ENCODE measurements at regions not wholly inside any gene's neighbourhood (a gene's known extent, or its start where the extent isn't known, plus 50 kb on each side); places are given as distances from the start of the nearest gene placed in this dataset.
"Not testable (repeated sequence)": the region's sequence is repeated elsewhere in the genome, so short reads cannot be mapped to it uniquely, and the experiment has no call there.

DNA sequence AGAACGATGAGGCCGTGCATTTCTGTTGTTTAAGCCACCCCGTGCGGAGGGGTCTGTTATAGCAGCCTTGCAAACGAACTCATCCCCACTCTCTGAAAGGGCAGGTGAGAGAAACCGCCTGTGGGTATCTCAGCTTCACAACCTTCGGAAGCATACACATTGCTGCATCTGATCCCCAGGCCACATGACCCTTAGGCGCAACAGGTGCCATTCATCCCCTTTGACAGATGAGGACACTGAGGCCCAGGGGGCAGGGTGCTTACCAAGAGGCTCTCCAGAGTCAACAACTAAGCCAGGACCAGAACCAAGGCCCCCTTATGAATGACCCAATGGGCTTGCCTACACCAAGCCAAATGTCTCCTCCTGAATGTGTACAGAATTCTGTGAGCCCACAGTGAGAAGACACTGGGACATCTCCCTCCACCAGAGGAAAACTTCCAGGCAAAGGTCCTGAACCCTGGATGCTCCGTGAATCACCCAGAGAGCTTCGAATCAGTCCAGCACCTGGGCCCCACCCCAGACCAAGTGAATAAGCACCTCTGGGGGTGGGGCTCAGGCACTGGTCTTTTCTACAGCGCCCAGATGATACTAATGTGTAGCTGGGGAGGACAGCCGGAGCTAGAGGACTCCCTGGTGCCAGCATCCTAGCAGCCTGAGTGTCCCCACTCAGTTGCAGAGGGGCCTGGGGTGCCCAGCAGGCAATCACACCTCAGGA lies 83.2 kb downstream of the BUD13 start:
- Mint-ChIP-seq H3K36me3 (no peaks in the 10 kb centered on the region), H3K27ac (no peak overlapping the region), H3K27me3 (peaks cover 11 to 15% of the 10 kb centered on the region in 2 donors), H3K4me1 (ENCODE audit: low read depth in 2 of 2) (no peaks in the 10 kb centered on the region), H3K9me3 (no peaks in the 10 kb centered on the region), H3K4me3 (no peak overlapping the region)
- ATAC-seq (no peak), DNase-seq (ENCODE audit: low spot score) (no peak)

DNA sequence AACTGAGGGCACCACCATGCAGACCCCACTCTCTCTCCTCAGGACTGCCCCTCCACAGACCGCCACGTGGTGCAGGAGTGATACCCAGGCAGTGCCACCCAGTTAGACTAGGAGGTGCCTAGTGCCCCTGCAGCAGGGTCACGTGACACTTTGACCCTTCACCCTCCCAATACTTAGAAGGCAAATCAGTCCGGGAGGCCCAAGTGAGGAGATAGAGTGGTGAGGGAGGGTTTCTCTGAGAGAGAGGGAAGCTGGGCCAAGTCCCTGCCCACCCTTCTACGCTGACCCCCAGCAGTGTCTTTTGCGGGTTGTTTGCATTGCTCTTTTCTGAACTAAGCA lies 84.6 kb downstream of the BUD13 start:
- Mint-ChIP-seq H3K36me3 (no peaks in the 10 kb centered on the region), H3K27ac (no peak overlapping the region), H3K4me3 (no peak overlapping the region), H3K9me3 (no peaks in the 10 kb centered on the region), H3K4me1 (ENCODE audit: low read depth in 2 of 2) (no peaks in the 10 kb centered on the region), H3K27me3 (peaks cover 14 to 21% of the 10 kb centered on the region in 2 donors)
- no peak for DNase-seq (ENCODE audit: low spot score)
- ATAC-seq, result no peak

DNA sequence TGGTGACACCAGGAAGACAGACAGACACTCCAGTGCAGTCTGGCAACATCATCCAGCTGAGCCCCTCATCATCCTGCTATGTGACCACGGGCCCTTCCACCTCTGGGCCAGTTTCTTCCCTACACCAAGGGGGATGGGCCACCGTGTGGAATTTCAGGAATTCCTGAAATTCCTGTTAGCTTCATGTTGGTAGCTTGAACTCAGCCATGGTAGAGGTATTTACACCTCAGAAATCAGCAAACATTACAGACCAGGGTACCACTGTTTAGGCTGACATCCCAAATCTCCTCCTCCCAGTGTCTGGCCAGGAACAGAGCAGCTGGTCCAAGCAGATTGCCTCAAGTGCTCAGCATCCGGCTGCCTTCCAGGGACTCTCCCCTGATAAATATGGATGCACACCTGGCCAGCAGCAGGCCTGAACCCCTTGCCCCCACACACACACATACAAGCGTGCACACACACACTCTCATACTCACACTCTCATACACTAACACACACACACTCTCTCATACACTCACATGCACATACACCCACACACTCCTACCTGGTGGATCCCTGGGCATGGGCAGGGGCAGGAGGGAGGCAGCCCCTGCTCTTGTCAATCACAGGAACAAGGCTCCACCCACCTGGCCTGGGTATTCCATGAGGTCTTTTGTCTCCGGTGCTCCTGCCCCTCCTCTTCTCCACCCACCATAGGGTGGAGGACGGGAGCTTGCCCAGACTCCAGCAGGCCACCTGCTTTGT lies 85.2 kb downstream of the BUD13 start:
- Mint-ChIP-seq H3K4me3 (no peak overlapping the region), H3K27me3 (peaks cover 16 to 27% of the 10 kb centered on the region in 2 donors), H3K36me3 (no peaks in the 10 kb centered on the region), H3K4me1 (ENCODE audit: low read depth in 2 of 2) (no peaks in the 10 kb centered on the region), H3K27ac (no peak overlapping the region), H3K9me3 (no peaks in the 10 kb centered on the region)
- peak in 1 of 2 donors; percentile 36 for ATAC-seq
- no peak for DNase-seq (ENCODE audit: low spot score)

- H3K4me3 Mint-ChIP-seq, result no peak overlapping the region
- no peaks in the 10 kb centered on the region for H3K9me3 Mint-ChIP-seq
- H3K27me3 Mint-ChIP-seq, result peaks cover 17 to 27% of the 10 kb centered on the region in 2 donors
- DNase-seq (ENCODE audit: low spot score) (no peak), ATAC-seq (no peak)
- H3K36me3 Mint-ChIP-seq, result no peaks in the 10 kb centered on the region
- H3K27ac Mint-ChIP-seq, result no peak overlapping the region
- H3K4me1 Mint-ChIP-seq (ENCODE audit: low read depth in 2 of 2), result no peaks in the 10 kb centered on the region
These were observed 85.9 kb downstream of the BUD13 start for GRCh38 chr11:116686866-116687265.

DNA sequence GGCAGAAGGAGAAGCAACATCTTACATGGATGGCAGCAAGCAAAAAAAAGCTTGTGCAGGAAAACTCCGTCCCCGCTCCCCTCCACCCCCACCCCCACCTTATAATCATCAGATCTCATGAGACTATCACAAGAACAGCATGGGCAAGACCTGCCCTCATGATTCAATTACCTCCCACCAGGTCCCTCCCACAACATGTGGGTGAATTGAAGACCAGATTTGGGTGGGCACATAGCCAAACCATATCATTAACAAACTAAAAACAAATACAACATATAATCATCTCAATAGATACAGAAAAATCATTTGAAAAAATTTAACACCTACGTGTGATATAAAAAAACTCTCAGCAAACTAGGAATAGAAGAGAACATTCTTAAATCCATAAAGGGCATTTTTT lies 88.8 kb downstream of the BUD13 start:
- H3K36me3 Mint-ChIP-seq, result no peaks in the 10 kb centered on the region
- ATAC-seq (no peak), DNase-seq (ENCODE audit: low spot score) (no peak)
- H3K27me3 Mint-ChIP-seq, result peaks cover 20 to 48% of the 10 kb centered on the region in 2 donors
- no peaks in the 10 kb centered on the region for H3K4me1 Mint-ChIP-seq (ENCODE audit: low read depth in 2 of 2)
- no peak overlapping the region for H3K4me3 Mint-ChIP-seq
- H3K9me3 Mint-ChIP-seq, result no peaks in the 10 kb centered on the region
- no peak overlapping the region for H3K27ac Mint-ChIP-seq

- H3K4me1 Mint-ChIP-seq (ENCODE audit: low read depth in 2 of 2), result no peaks in the 10 kb centered on the region
- ATAC-seq (no peak), DNase-seq (ENCODE audit: low spot score) (no peak)
- no peak overlapping the region for H3K4me3 Mint-ChIP-seq
- H3K27me3 Mint-ChIP-seq, result peaks cover 16 to 33% of the 10 kb centered on the region in 2 donors
- peaks cover 2% of the 10 kb centered on the region for H3K9me3 Mint-ChIP-seq
- no peak overlapping the region for H3K27ac Mint-ChIP-seq
- no peaks in the 10 kb centered on the region for H3K36me3 Mint-ChIP-seq
These were observed 92.2 kb downstream of the BUD13 start for GRCh38 chr11:116680349-116681125.

DNA sequence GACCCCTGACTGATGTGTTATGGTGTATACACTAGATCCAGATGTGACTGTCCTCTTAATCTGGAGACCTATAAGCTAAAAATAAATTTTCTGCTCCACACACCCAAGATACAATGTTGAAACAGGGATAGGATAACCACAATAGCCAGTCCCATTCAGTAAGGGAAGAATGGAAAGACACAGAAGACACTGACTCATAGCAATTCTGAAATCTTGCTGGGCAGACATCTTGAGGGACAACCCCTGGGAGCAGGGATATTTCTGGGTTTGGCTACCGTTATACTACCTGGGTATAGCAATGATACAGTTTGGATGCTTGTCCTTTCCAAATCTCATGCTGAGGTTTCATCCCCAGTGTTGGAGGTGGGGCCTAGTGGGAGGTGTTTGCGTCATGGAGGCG lies 93.9 kb downstream of the BUD13 start:
- Mint-ChIP-seq H3K27ac (no peak overlapping the region), H3K4me1 (ENCODE audit: low read depth in 2 of 2) (no peaks in the 10 kb centered on the region), H3K36me3 (no peaks in the 10 kb centered on the region), H3K4me3 (no peak overlapping the region), H3K9me3 (peaks cover 8% of the 10 kb centered on the region), H3K27me3 (peaks cover 13 to 33% of the 10 kb centered on the region in 2 donors)
- DNase-seq (ENCODE audit: low spot score) (no peak), ATAC-seq (peak in 1 of 2 donors; percentile 24)

- H3K4me3 Mint-ChIP-seq; H3K9me3 Mint-ChIP-seq; H3K27ac Mint-ChIP-seq; DNase-seq (ENCODE audit: low spot score); ATAC-seq; H3K4me1 Mint-ChIP-seq (ENCODE audit: low read depth in 2 of 2): not testable (repeated sequence)
- peaks cover 30 to 60% of the 10 kb centered on the region in 2 donors for H3K27me3 Mint-ChIP-seq
- H3K36me3 Mint-ChIP-seq, result peaks cover 24% of the 10 kb centered on the region
These were observed 105.5 kb downstream of the BUD13 start for GRCh38 chr11:116667318-116667717.

GRCh38 chr11:116666673-116667249 lies 106.0 kb downstream of the BUD13 start:
- H3K27ac Mint-ChIP-seq; ATAC-seq; H3K4me1 Mint-ChIP-seq (ENCODE audit: low read depth in 2 of 2); H3K9me3 Mint-ChIP-seq; H3K4me3 Mint-ChIP-seq; DNase-seq (ENCODE audit: low spot score): not testable (repeated sequence)
- Mint-ChIP-seq H3K27me3 (peaks cover 30 to 62% of the 10 kb centered on the region in 2 donors), H3K36me3 (peaks cover 24% of the 10 kb centered on the region)

- ATAC-seq (no peak), DNase-seq (ENCODE audit: low spot score) (no peak)
- Mint-ChIP-seq H3K27me3 (peaks cover 38 to 62% of the 10 kb centered on the region in 2 donors), H3K27ac (no peak overlapping the region), H3K36me3 (peaks cover 24% of the 10 kb centered on the region), H3K4me3 (no peak overlapping the region), H3K4me1 (ENCODE audit: low read depth in 2 of 2) (no peaks in the 10 kb centered on the region), H3K9me3 (peaks cover 10% of the 10 kb centered on the region)
These were observed 107.3 kb downstream of the BUD13 start for GRCh38 chr11:116665523-116665922.

DNA sequence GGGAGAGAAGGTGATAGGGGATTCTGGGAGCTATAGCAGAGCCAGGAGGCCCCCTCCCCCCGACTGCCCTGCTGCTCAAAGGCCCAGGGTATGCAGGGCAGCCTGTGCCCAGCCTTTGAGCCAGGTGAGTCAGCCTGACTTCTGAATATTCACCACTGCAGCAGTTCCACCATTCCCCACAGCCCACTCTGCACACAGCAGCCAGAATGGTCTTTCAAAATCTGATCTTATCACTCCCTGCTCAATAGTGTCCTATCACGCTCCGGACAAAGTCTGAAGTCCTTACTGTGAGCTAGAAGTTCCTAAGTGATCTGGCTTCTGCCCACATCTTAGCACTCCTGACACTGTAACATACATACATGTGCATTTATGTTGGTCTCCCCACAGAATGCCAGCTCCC lies 111.7 kb downstream of the BUD13 start:
- H3K9me3 Mint-ChIP-seq, result peaks cover 10% of the 10 kb centered on the region
- H3K4me3 Mint-ChIP-seq, result no peak overlapping the region
- H3K27ac Mint-ChIP-seq, result no peak overlapping the region
- H3K4me1 Mint-ChIP-seq (ENCODE audit: low read depth in 2 of 2), result no peaks in the 10 kb centered on the region
- peaks cover 14% of the 10 kb centered on the region for H3K36me3 Mint-ChIP-seq
- DNase-seq (ENCODE audit: low spot score) (no peak), ATAC-seq (peak in 1 of 2 donors; percentile 15)
- H3K27me3 Mint-ChIP-seq, result peaks cover 40 to 54% of the 10 kb centered on the region in 2 donors

DNA sequence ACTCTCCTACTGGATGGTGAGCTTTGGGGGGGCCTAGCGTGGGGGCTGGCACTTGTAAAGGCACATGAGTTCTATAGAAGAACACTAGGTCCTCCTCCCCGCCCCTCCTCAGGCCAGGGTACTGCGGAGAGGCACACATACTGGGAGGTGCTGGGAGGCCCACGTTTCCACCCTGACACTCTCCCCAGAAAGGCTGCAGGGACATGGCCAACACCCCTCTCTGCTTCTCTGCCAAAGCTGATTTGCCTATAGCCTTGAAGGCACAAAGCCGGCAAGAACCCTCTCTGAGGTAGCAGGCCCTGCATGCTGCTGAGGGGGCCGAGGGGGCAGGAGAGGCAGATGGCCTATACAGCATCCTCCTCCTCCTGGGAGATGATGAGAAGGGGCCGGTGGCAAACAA lies 112.8 kb downstream of the BUD13 start:
- no peak for ATAC-seq
- Mint-ChIP-seq H3K36me3 (peaks cover 4% of the 10 kb centered on the region), H3K27me3 (peaks cover 37 to 47% of the 10 kb centered on the region in 2 donors), H3K9me3 (peaks cover 1% of the 10 kb centered on the region), H3K4me3 (no peak overlapping the region), H3K4me1 (ENCODE audit: low read depth in 2 of 2) (no peaks in the 10 kb centered on the region), H3K27ac (no peak overlapping the region)
- DNase-seq (ENCODE audit: low spot score), result no peak

GRCh38 chr11:116658876-116659535 lies 113.8 kb downstream of the BUD13 start:
- ATAC-seq (no peak), DNase-seq (ENCODE audit: low spot score) (no peak)
- H3K9me3 Mint-ChIP-seq, result no peaks in the 10 kb centered on the region
- peaks cover 37 to 46% of the 10 kb centered on the region in 2 donors for H3K27me3 Mint-ChIP-seq
- no peak overlapping the region for H3K27ac Mint-ChIP-seq
- no peak overlapping the region for H3K4me3 Mint-ChIP-seq
- no peaks in the 10 kb centered on the region for H3K4me1 Mint-ChIP-seq (ENCODE audit: low read depth in 2 of 2)
- H3K36me3 Mint-ChIP-seq, result peaks cover 4% of the 10 kb centered on the region

Measured in natural killer cell treated with Interleukin-12 subunit alpha and Interleukin-12 subunit beta and Interleukin-15 and Interleukin-18, amount 100 ng/mL, for 72 hours (primary cell).